NCI-H1092 (cell line): ENCODE measurements at regions not wholly inside any gene's neighbourhood (a gene's known extent, or its start where the extent isn't known, plus 50 kb on each side); places are given as distances from the start of the nearest gene placed in this dataset.
"Not testable (repeated sequence)": the region's sequence is repeated elsewhere in the genome, so short reads cannot be mapped to it uniquely, and the experiment has no call there.

Experiments
- DNase-seq: peaks from one replicate; lab custom pipeline; 2025; lab: John Stamatoyannopoulos, UW

GRCh38 chr1:182259968-182260367, 131.6 kb downstream of the GLUL start:
- DNase-seq = no peak

DNA sequence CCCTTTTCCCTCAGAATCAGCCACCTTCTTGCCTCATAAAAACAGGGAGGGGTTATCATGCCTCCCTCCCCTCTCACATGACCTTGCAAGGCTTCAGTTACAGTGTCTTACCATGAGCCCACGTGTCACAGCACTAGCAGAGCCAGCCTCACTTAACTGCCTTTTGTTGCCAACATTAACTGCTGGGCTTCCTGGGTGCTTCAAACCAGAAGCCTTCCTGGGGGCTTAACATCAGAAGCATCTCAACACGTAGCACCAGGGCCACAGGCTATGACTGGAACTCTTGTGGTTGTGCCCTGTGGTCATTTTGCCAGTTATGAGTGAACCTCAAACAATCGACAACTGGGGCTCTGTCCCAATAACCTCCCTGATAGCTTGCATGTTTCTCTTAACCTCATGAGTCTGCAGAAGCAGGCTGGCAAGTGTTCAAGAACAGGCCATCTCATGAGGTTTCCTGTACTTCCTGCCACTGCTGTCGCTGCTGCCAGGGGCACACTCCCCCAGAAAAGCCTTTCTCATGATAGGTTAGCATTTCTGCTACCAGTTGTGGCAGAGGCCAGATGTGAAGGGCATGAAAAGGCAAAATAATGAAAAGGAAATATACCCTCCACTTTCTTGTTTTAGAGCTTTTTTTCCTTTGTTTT, 132.2 kb downstream of the GLUL start:
- peak; percentile 33 for DNase-seq

DNA sequence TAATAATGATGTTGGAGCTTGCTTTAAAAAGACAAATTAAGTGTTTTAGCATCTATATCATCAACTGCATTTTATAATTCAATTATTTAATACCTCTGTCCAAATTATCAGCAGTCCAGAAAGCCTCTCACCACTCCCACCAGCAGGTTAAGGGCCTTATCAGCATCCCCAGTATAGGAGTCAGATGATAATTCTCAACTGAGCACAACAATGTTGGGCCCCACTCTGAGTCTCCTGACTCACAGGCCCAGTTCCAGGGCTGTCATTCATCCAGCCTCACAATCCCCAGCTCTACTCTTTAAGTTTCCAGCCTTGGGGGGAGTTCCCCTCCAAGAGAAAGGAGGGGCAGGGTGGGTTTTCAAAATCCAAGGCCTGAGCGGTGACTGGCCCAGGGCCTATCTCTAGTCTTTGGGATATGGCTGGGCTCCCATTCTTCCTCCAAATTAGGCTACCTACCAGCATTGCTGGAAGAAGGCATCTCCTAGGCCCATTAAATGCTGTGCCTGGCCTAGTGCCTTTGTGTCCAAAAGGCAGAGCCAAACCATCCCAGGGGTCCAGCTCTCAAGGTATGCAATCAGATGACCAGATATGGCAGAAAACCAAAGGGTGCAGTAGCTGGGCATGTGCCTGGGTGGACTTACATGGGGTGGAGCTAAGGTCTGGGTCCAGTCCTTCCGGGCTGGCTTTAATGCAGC, 134.1 kb downstream of the GLUL start:
- DNase-seq = no peak

- no peak for DNase-seq
Observed at GRCh38 chr1:182256931-182257330, 134.7 kb downstream of the GLUL start.

- no peak for DNase-seq
Observed at GRCh38 chr1:182255494-182255893, 136.1 kb downstream of the GLUL start.

DNA sequence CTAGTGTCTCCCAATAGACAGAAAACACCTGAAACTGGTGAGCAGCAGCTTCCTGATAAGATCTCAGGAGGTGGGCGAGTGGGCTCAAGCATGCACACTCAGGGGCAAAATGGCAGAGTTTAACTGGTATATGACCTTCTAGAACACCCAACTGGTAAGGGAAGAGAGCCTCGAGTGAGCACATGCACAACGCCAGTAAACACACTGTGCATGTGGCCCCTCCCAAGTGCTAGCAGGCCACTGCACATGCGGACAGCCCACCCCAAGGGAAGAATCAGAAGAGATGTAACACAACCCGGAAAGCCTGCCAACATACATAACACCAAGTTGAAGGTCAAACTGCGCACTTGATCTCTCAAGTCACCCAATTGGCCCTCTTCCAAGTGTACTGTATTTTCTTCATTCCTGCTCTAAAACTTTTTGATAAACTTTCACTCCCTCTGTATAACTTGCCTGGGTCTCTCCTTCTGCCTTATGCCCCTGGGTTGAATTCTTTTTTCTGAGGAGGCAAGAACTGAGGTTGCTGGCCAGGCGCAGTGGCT, 138.2 kb downstream of the GLUL start:
- no peak for DNase-seq

DNA sequence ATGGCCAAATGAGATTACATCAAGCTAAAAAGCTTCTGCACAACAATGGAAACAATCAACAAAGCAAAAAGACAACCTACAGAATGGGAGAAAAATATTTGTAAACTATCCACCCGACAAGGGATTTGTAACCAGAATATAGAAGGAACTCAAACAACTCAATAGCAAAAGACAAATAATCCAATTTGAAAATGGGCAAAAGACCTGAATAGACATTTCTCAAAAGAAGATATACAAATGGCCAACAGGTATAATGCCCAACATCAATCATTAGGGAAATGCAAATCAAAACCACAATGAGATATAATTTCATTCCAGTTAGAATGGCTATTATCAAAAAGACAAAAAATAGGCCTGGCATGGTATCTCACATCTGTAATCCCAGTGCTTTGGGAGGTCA, 140.0 kb downstream of the GLUL start:
- DNase-seq = no peak

- DNase-seq = no peak
Observed at GRCh38 chr1:182249201-182249676, 142.4 kb downstream of the GLUL start.

- no peak for DNase-seq
Observed at GRCh38 chr1:182248721-182249120, 142.9 kb downstream of the GLUL start.

DNA sequence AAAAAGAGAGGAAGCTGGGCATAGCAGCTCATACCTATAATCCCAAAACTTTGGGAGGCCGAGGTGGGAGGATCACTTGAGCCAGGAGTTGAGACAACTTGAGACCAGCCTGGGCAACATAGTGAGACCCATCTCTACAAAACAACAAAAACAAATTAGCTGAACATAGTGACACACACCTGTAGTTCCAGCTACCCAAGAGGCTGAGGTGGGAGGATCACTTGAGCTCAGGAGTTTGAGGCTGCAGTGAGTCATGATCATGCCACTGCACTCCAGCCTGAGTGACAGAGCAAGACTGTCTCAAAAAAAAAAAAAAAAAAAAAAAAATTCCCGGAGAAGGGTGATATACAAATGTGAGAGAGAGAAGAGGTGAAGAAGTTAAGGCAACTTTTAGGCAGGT, 143.8 kb downstream of the GLUL start:
- DNase-seq = not testable (repeated sequence)

DNA sequence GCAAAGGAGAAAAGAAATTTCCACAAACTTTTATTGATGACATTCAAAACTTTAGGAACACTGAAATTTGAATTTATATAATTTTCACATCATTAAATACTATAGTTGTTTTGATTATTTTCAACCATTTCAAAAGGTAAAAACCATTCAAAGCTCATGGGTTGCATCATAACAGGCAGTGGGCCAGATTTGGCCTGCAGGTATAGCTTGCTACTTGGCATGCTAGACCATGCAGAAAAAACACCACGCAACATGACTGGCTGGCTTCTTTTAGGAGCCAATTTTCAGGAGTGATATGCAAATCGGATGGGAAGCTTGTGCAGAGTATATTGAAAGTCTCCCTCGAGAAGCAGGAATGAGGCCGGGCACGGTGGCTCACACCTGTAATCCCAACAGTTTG, 144.8 kb downstream of the GLUL start:
- no peak for DNase-seq

- DNase-seq = no peak
Observed at GRCh38 chr1:182245040-182245439, 146.6 kb downstream of the GLUL start.

- DNase-seq = no peak
Observed at GRCh38 chr1:182244451-182244850, 147.1 kb downstream of the GLUL start.

GRCh38 chr1:182242641-182243040, 148.9 kb downstream of the GLUL start:
- no peak for DNase-seq

GRCh38 chr1:182240085-182240484, 151.5 kb downstream of the GLUL start:
- DNase-seq = no peak

DNA sequence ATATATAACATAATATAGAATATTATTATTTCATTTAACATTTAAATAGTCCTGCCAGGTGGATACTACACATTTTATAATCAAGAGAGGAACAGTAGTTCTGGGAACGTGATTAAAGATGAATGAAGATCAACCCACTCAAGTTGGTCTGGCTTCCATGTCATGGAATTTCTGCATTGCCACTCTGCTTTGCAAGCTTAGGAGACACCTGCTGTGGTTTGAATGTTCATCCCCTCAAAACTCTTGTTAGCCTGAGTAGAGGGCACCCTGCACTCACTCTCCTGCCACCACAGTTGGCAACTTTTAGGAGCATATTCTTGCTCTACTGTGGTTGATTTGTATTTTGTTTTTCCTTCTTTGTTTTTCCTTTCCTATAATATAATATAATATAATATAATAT, 153.2 kb downstream of the GLUL start:
- DNase-seq = no peak

DNA sequence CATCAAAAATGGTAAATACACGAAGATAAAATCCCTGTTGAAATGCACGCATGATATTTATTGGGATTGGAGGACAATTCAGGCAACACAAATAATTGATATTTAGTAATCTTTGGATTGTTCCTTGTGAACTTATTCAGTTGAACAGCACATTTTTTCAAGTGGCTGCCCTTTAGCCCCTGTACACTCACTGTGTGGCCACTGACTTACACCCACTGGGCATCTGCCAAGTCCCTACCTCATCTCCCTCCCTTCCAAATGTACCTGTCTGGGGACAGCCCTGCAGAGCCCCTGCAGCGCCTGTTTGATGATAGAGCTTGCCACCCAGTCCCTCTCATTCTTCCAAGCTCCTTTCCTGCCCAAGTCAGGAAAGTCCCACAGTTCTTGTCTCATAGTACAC, 154.3 kb downstream of the GLUL start:
- DNase-seq = no peak

DNA sequence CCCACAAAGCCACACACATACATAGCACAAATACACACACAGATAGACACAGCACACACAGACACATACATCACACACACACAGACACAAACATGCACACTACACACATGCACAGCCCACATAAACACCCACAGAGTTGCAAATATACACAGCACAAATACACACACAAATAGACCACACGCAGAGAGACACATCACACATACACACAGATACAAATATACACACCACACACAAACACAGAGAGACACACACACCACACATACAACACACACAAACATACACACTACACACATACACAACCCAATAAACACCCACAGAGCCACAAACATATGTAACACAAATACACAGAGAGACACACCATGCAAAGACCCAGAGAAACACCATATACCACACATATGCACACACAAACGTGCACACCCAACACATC, 154.9 kb downstream of the GLUL start:
- DNase-seq = no peak

GRCh38 chr1:182235952-182236650, 155.5 kb downstream of the GLUL start:
- peak; percentile 94 for DNase-seq

DNA sequence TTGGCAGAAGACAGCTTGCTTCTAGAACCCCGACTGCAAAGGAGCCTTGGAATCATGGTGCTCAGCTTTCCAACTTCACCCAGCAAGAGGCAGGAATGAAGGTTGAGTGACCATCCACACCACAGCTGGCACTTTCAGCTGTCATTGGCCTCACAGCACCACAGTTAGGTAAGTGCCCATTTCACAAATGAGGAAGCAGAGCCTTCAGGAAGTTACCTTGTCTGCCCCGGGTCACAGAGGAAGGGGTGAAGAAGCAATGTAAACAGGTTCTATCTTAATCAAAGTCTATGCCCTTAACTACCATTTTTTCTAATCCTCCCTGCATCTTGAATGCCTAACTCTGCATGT, 156.0 kb downstream of the GLUL start:
- no peak for DNase-seq

GRCh38 chr1:182229921-182230491, 161.6 kb downstream of the GLUL start:
- DNase-seq = peak; percentile 63

GRCh38 chr1:182229451-182229850, 162.1 kb downstream of the GLUL start:
- DNase-seq = no peak
